ENCODE measurements at regions not wholly inside any gene's neighbourhood (a gene's known extent, or its start where the extent isn't known, plus 50 kb on each side); places are given as distances from the start of the nearest gene placed in this dataset.

GRCh38 chr7:113825832-113826231 lies 93.0 kb downstream of the PPP1R3A start:
- Histone ChIP-seq H3K27me3 (no peaks in the 10 kb centered on the region), H3K36me3 (no peaks in the 10 kb centered on the region), H3K4me1 (ENCODE audit: insufficient read depth) (no peaks in the 10 kb centered on the region), H3K4me3 (no peak overlapping the region), H3K27ac (no peak overlapping the region), H3K9me3 (no peaks in the 10 kb centered on the region)
- DNase-seq = no peak
- intact Hi-C loops (cut with DNase I) = no loop called here
- TF ChIP-seq CTCF (IDR thresholded peaks at IDR 0.05) = no peak
- TF ChIP-seq EP300 (IDR thresholded peaks at IDR 0.05) = no peak
- TF ChIP-seq POLR2A (IDR thresholded peaks at IDR 0.05) = no peak
- WGBS, 3 donors = 93 to 98% (median 95%) methylated on average over 1 of the region's 1 CpG

- H3K27ac ChIP-seq = no peak overlapping the region
- no peaks in the 10 kb centered on the region for H3K36me3 ChIP-seq
- DNase-seq = no peak
- intact Hi-C loops (cut with DNase I) = no loop called here
- TF ChIP-seq CTCF (IDR thresholded peaks at IDR 0.05) = no peak
- no peak for TF ChIP-seq EP300 (IDR thresholded peaks at IDR 0.05)
- no peak for TF ChIP-seq POLR2A (IDR thresholded peaks at IDR 0.05)
- H3K9me3 ChIP-seq = no peaks in the 10 kb centered on the region
- H3K4me1 ChIP-seq (ENCODE audit: insufficient read depth) = no peaks in the 10 kb centered on the region
- no peaks in the 10 kb centered on the region for H3K27me3 ChIP-seq
- 62 to 71% (median 66%) methylated on average over 3 of the region's 3 CpGs for WGBS, 3 donors
- no peak overlapping the region for H3K4me3 ChIP-seq
Measured at GRCh38 chr7:113824117-113824823, 94.5 kb downstream of the PPP1R3A start.

- WGBS, 3 donors = 59 to 77% (median 60%) methylated on average over 1 of the region's 1 CpG
Measured at GRCh38 chr7:113819474-113819873, 99.3 kb downstream of the PPP1R3A start.

GRCh38 chr7:113816639-113817038 lies 102.2 kb downstream of the PPP1R3A start:
- intact Hi-C loops (cut with DNase I) = no loop called here

More at GRCh38 chr7:113819474-113819873, 99.3 kb downstream of the PPP1R3A start:
- H3K27me3 ChIP-seq = no peaks in the 10 kb centered on the region
- H3K36me3 ChIP-seq = no peaks in the 10 kb centered on the region
- no peak for TF ChIP-seq EP300 (IDR thresholded peaks at IDR 0.05)
- no peak for TF ChIP-seq CTCF (IDR thresholded peaks at IDR 0.05)
- TF ChIP-seq POLR2A (IDR thresholded peaks at IDR 0.05) = no peak
- no peak overlapping the region for H3K27ac ChIP-seq
- no peaks in the 10 kb centered on the region for H3K9me3 ChIP-seq
- intact Hi-C loops (cut with DNase I) = no loop called here
- DNase-seq = no peak
- H3K4me3 ChIP-seq = no peak overlapping the region
- no peaks in the 10 kb centered on the region for H3K4me1 ChIP-seq (ENCODE audit: insufficient read depth)

More at GRCh38 chr7:113816639-113817038, 102.2 kb downstream of the PPP1R3A start:
- no peaks in the 10 kb centered on the region for H3K27me3 ChIP-seq
- no peaks in the 10 kb centered on the region for H3K4me1 ChIP-seq (ENCODE audit: insufficient read depth)
- DNase-seq = no peak
- no peak overlapping the region for H3K4me3 ChIP-seq
- no peak overlapping the region for H3K27ac ChIP-seq
- H3K36me3 ChIP-seq = no peaks in the 10 kb centered on the region
- TF ChIP-seq EP300 (IDR thresholded peaks at IDR 0.05) (no peak), CTCF (IDR thresholded peaks at IDR 0.05) (no peak), POLR2A (IDR thresholded peaks at IDR 0.05) (no peak)
- no peaks in the 10 kb centered on the region for H3K9me3 ChIP-seq
